GM12878 (cell line): ENCODE measurements at regions not wholly inside any gene's neighbourhood (a gene's known extent, or its start where the extent isn't known, plus 50 kb on each side); places are given as distances from the start of the nearest gene placed in this dataset.

Source experiments
- ATAC-seq: fragments of 200-7000 bp; cut with Tn5 transposase; 3 replicates; pipeline ENCODE4 v1.9.1; 2020; ENCODE audit warnings: mild to moderate bottlenecking, moderate library complexity
- BruUV-seq: library from RNA; stranded (reverse); fragments of 400-500 nt; replicated peaks from 2 replicates; lab custom pipeline; 2021; lab: Mats Ljungman, UMichigan
- CTCF ChIA-PET: fragments of 300-600 bp; sonication (Branson Sonifier 250); formaldehyde crosslinking; extraction: SDS; loops from one replicate; lab custom pipeline; 2021; ENCODE audit warnings: inconsistent platforms; lab: Yijun Ruan, JAX
- POLR2A ChIA-PET: fragments of 350-600 bp; formaldehyde crosslinking; extraction: SDS; loops from one replicate; lab custom pipeline; 2021; ENCODE audit warnings: inconsistent platforms; lab: Charles Lee
- RAD21 ChIA-PET: fragments of 300-600 bp; sonication (Branson Sonifier 250); formaldehyde crosslinking; loops from one replicate; lab custom pipeline; 2023; ENCODE audit warnings: antibody characterized with exemption; ENCODE audit not compliant: unreplicated experiment; lab: Charles Lee
- SMC1A ChIA-PET: fragments of 300-600 bp; sonication (Branson Sonifier 250); formaldehyde crosslinking; loops from one replicate; lab custom pipeline; 2023; ENCODE audit not compliant: unreplicated experiment, uncharacterized antibody; lab: Charles Lee
- DNase-seq: peaks from one replicate; pipeline ENCODE4 v3.0.0-alpha.2; 2011; ENCODE audit warnings: low read depth, low spot score
- FAIRE-seq: peaks from 3 replicates; lab custom pipeline; 2011; peaks lifted over from hg19 to GRCh38; lab: Jason Lieb, UNC
- H2AFZ ChIP-seq: 2 replicates; pipeline ENCODE4 v1.6.0; 2011; ENCODE audit warnings: low read depth, low read length, control low read depth; ENCODE audit not compliant: control insufficient read depth
- H3K27ac ChIP-seq: 2 replicates; pipeline ENCODE4 v1.5.1; 2011; ENCODE audit warnings: control low read depth; ENCODE audit not compliant: control insufficient read depth, insufficient read depth
- H3K27me3 ChIP-seq, 2 experiments: replicated peaks in 1 of 2; 2 replicates each; pipeline versions ENCODE4 v1.6.0 to v1.6.1; 2011; ENCODE audit warnings: low read length in 1 of 2; ENCODE audit not compliant: control insufficient read depth in 2 of 2, insufficient read depth in 2 of 2
- H3K36me3 ChIP-seq, 2 experiments: 2 replicates each; pipeline ENCODE4 v1.5.1; 2011; ENCODE audit warnings: low read length in 1 of 2; ENCODE audit not compliant: control insufficient read depth in 2 of 2, insufficient read depth in 2 of 2
- H3K4me1 ChIP-seq: 2 replicates; pipeline ENCODE4 v1.6.1; 2011; ENCODE audit warnings: mild to moderate bottlenecking, low read length, moderate library complexity, mixed read lengths; ENCODE audit not compliant: control insufficient read depth, insufficient read depth
- H3K4me2 ChIP-seq: 2 replicates; pipeline ENCODE4 v1.6.0; 2011; ENCODE audit warnings: control low read depth; ENCODE audit not compliant: control insufficient read depth, insufficient read depth
- H3K4me3 ChIP-seq: fragments of 200-600 bp; sonication (generic); 2 replicates; pipeline ENCODE4 v1.5.1; 2016
- H3K79me2 ChIP-seq: 2 replicates; pipeline ENCODE4 v1.6.0; 2011; ENCODE audit warnings: low read length; ENCODE audit not compliant: control insufficient read depth, insufficient read depth
- H3K9ac ChIP-seq: 2 replicates; pipeline ENCODE4 v1.8.0; 2011; ENCODE audit warnings: low read length, control low read depth, mixed read lengths; ENCODE audit not compliant: control insufficient read depth, insufficient read depth
- H3K9me3 ChIP-seq: replicated peaks from 3 replicates; pipeline ENCODE4 v1.5.1; 2011; ENCODE audit warnings: mild to moderate bottlenecking, low read length; ENCODE audit not compliant: control insufficient read depth, insufficient read depth
- H4K20me1 ChIP-seq: 2 replicates; pipeline ENCODE4 v1.6.0; 2011; ENCODE audit not compliant: control insufficient read depth, insufficient read depth
- ATF7 ChIP-seq: fragments of 450-650 bp; IDR thresholded peaks from 2 replicates; pipeline ENCODE4 v1.6.1; 2016; ENCODE audit warnings: low read depth, mild to moderate bottlenecking
- BACH1 ChIP-seq: fragments of 450-650 bp; IDR thresholded peaks from 2 replicates; pipeline ENCODE4 v1.6.1; 2017; ENCODE audit warnings: mild to moderate bottlenecking, borderline replicate concordance
- BCL11A ChIP-seq: IDR thresholded peaks from 2 replicates; pipeline ENCODE4 v1.6.1; 2011; ENCODE audit warnings: low read depth, low read length
- BRCA1 ChIP-seq: IDR thresholded peaks from 2 replicates; pipeline ENCODE4 v1.6.1; 2011; ENCODE audit warnings: low read depth, low read length, improper control_type of control experiment
- CHD1 ChIP-seq: IDR thresholded peaks from 2 replicates; pipeline ENCODE4 v1.6.1; 2012; ENCODE audit warnings: low read depth, low read length, improper control_type of control experiment
- FOXM1 ChIP-seq: IDR thresholded peaks from 2 replicates; pipeline ENCODE4 v1.6.1; 2012; ENCODE audit warnings: low read depth, mild to moderate bottlenecking, inconsistent platforms, low read length, moderate library complexity
- IKZF1 ChIP-seq: fragments of 450-650 bp; conservative IDR thresholded peaks from 2 replicates; pipeline ENCODE4 v1.6.1; 2017; ENCODE audit warnings: antibody characterized with exemption, mild to moderate bottlenecking
- JUND ChIP-seq: IDR thresholded peaks from 2 replicates; pipeline ENCODE4 v1.6.1; 2012; ENCODE audit warnings: low read depth, mild to moderate bottlenecking, low read length, improper control_type of control experiment, moderate library complexity
- KAT2A ChIP-seq: conservative IDR thresholded peaks from 2 replicates; pipeline ENCODE4 v1.6.1; 2011; ENCODE audit warnings: low read depth, low read length; ENCODE audit not compliant: control insufficient read depth
- KDM1A ChIP-seq: fragments of 200-600 bp; sonication (generic); IDR thresholded peaks from 2 replicates; pipeline ENCODE4 v1.6.1; 2016; ENCODE audit warnings: borderline replicate concordance
- MLLT1 ChIP-seq: fragments of 450-650 bp; IDR thresholded peaks from 2 replicates; pipeline ENCODE4 v1.6.1; 2016; ENCODE audit warnings: mild to moderate bottlenecking
- MXI1 ChIP-seq: fragments of 150-350 bp; IDR thresholded peaks from 2 replicates; pipeline ENCODE4 v1.6.1; 2011; ENCODE audit warnings: low read depth, mild to moderate bottlenecking, inconsistent platforms, low read length, improper control_type of control experiment
- NFIC ChIP-seq: IDR thresholded peaks from 2 replicates; pipeline ENCODE4 v1.6.1; 2012; ENCODE audit warnings: low read depth, mild to moderate bottlenecking, inconsistent platforms, low read length, moderate library complexity
- PBX3 ChIP-seq: IDR thresholded peaks from 2 replicates; pipeline ENCODE4 v1.6.1; 2011; ENCODE audit warnings: mild to moderate bottlenecking, low read depth, low read length, moderate library complexity; ENCODE audit not compliant: insufficient replicate concordance
- POLR2AphosphoS2 ChIP-seq: IDR thresholded peaks from 2 replicates; pipeline ENCODE4 v1.6.1; 2011; ENCODE audit warnings: low read depth, mild to moderate bottlenecking, low read length, improper control_type of control experiment, moderate library complexity
- RBBP5 ChIP-seq: fragments of 200-600 bp; sonication (generic); conservative IDR thresholded peaks from 2 replicates; pipeline ENCODE4 v1.6.1; 2016
- REST ChIP-seq: IDR thresholded peaks from 2 replicates; pipeline ENCODE4 v1.6.1; 2012; ENCODE audit warnings: mild to moderate bottlenecking, low read depth, low read length
- RFX5 ChIP-seq: IDR thresholded peaks from 2 replicates; pipeline ENCODE4 v1.6.1; 2011; ENCODE audit warnings: low read depth, low read length, improper control_type of control experiment
- STAT3 ChIP-seq: IDR thresholded peaks from 2 replicates; pipeline ENCODE4 v1.6.1; 2011; ENCODE audit warnings: low read depth, low read length, improper control_type of control experiment
- TAF1 ChIP-seq: IDR thresholded peaks from 2 replicates; pipeline ENCODE4 v1.6.1; 2011; ENCODE audit warnings: mild to moderate bottlenecking, low read depth, low read length, borderline replicate concordance
- WRNIP1 ChIP-seq: IDR thresholded peaks from 2 replicates; pipeline ENCODE4 v1.6.1; 2011; ENCODE audit warnings: low read depth, low read length, improper control_type of control experiment, borderline replicate concordance
- YY1 ChIP-seq: IDR thresholded peaks from 2 replicates; pipeline ENCODE4 v1.6.1; 2011; ENCODE audit warnings: low read depth, mild to moderate bottlenecking, low read length
- WGBS: methylation state at CpG from one replicate; pipeline ENCODE4 v1.1.6; 2016; ENCODE audit warnings: low lambda C conversion rate; ENCODE audit not compliant: insufficient replicate concordance, insufficient coverage; ENCODE audit errors: missing lambda C conversion rate; 5-methylcytosine and 5-hydroxymethylcytosine counted together
- in situ Hi-C: fragments of 300-500 bp; cut with MboI; formaldehyde crosslinking; loops from 9 replicates; pipeline ENCODE4 v1.14.3; 2018; ENCODE audit warnings: mixed read lengths
- intact Hi-C: fragments of 100-400 bp; cut with micrococcal nuclease; formaldehyde crosslinking; loops from one replicate; pipeline ENCODE4 v1.14.2; 2022; ENCODE audit not compliant: unreplicated experiment

GRCh38 chr5:44626846-44627245, 181.9 kb upstream of the MRPS30 start (continued):
- no peak for TF ChIP-seq POLR2AphosphoS2
- no peak for TF ChIP-seq RFX5
- TF ChIP-seq ATF7 = no peak
- no peak for TF ChIP-seq MXI1
- no peak for TF ChIP-seq KDM1A
- TF ChIP-seq CHD1 = no peak
- TF ChIP-seq NFIC = no peak

GRCh38 chr5:44622331-44622730, 186.4 kb upstream of the MRPS30 start:
- Histone ChIP-seq H4K20me1 (no peaks in the 10 kb centered on the region), H3K9ac (no peak overlapping the region), H3K36me3 (no peaks in the 10 kb centered on the region), H3K4me2 (no peak overlapping the region), H3K9me3 (no peaks in the 10 kb centered on the region), H3K27ac (no peak overlapping the region), H3K27me3 (no peaks in the 10 kb centered on the region), H3K4me1 (no peaks in the 10 kb centered on the region), H3K79me2 (no peaks in the 10 kb centered on the region), H3K4me3 (no peak overlapping the region), H2AFZ (no peak overlapping the region)
- SMC1A ChIA-PET = no interaction called here
- RAD21 ChIA-PET = no interaction called here
- in situ Hi-C loops (no loop called here), intact Hi-C loops (no loop called here)
- ATAC-seq (no peak), DNase-seq (no peak), FAIRE-seq (no peak)
- POLR2A ChIA-PET = no interaction called here
- no TSS peak for BruUV-seq
- WGBS = 4% methylated on average over 4 of the region's 4 CpGs
- CTCF ChIA-PET = no interaction called here
- TF ChIP-seq BCL11A (no peak), YY1 (no peak), REST (no peak), IKZF1 (no peak), BACH1 (no peak), MLLT1 (no peak), KAT2A (no peak), WRNIP1 (no peak), RBBP5 (no peak), STAT3 (no peak), PBX3 (no peak), TAF1 (no peak), BRCA1 (no peak), FOXM1 (no peak), JUND (no peak)
